GM12892 (cell line): ENCODE measurements at regions not wholly inside any gene's neighbourhood (a gene's known extent, or its start where the extent isn't known, plus 50 kb on each side); places are given as distances from the start of the nearest gene placed in this dataset.

Experiments
- POLR2A ChIP-seq: IDR thresholded peaks from 2 replicates; pipeline ENCODE4 v1.6.1; 2011; ENCODE audit warnings: low read depth, low read length, control low read depth
- POLR2AphosphoS5 ChIP-seq: IDR thresholded peaks from 2 replicates; pipeline ENCODE4 v1.6.1; 2011; ENCODE audit warnings: low read depth, low read length, control low read depth
- TAF1 ChIP-seq: IDR thresholded peaks from 2 replicates; pipeline ENCODE4 v1.6.1; 2011; ENCODE audit warnings: low read depth, mild to moderate bottlenecking, control low read depth, low read length, borderline replicate concordance

GRCh38 chr11:116567721-116568242 lies 205.0 kb downstream of the BUD13 start:
- TF ChIP-seq POLR2AphosphoS5 (no peak), TAF1 (no peak), POLR2A (no peak)
